ENCODE measurements at regions not wholly inside any gene's neighbourhood (a gene's known extent, or its start where the extent isn't known, plus 50 kb on each side); places are given as distances from the start of the nearest gene placed in this dataset.

- ATAC-seq = no peak
- WGBS (ENCODE audit: insufficient coverage, low coverage, low lambda C conversion rate, missing lambda C conversion rate) = 71% methylated on average over 6 of the region's 15 CpGs
- Histone ChIP-seq H3K27me3 (no peaks in the 10 kb centered on the region), H3K27ac (no peak overlapping the region), H3K36me3 (no peaks in the 10 kb centered on the region), H3K9me3 (no peaks in the 10 kb centered on the region), H3K4me3 (no peak overlapping the region), H3K4me1 (no peaks in the 10 kb centered on the region)
- DNase-seq = no peak
- TF ChIP-seq CTCF (IDR thresholded peaks at IDR 0.05) = no peak
- TF ChIP-seq POLR2A (IDR thresholded peaks at IDR 0.05) = no peak
- intact Hi-C loops (cut with DNase I) = no loop called here
These were observed 79.5 kb upstream of the PCBD1 start for GRCh38 chr10:70967591-70968587.

GRCh38 chr10:70969188-70969587, 80.8 kb upstream of the PCBD1 start:
- ATAC-seq (no peak), DNase-seq (no peak)
- Histone ChIP-seq H3K27me3 (no peaks in the 10 kb centered on the region), H3K36me3 (no peaks in the 10 kb centered on the region), H3K4me1 (no peaks in the 10 kb centered on the region), H3K4me3 (no peak overlapping the region), H3K9me3 (no peaks in the 10 kb centered on the region), H3K27ac (no peak overlapping the region)
- intact Hi-C loops (cut with DNase I) = no loop called here
- 27% methylated on average over 3 of the region's 6 CpGs for WGBS (ENCODE audit: insufficient coverage, low coverage, low lambda C conversion rate, missing lambda C conversion rate)
- TF ChIP-seq POLR2A (IDR thresholded peaks at IDR 0.05) = no peak
- no peak for TF ChIP-seq CTCF (IDR thresholded peaks at IDR 0.05)

- Histone ChIP-seq H3K4me1 (no peaks in the 10 kb centered on the region), H3K27ac (no peak overlapping the region), H3K4me3 (no peak overlapping the region), H3K9me3 (no peaks in the 10 kb centered on the region), H3K36me3 (no peaks in the 10 kb centered on the region), H3K27me3 (no peaks in the 10 kb centered on the region)
- WGBS (ENCODE audit: insufficient coverage, low coverage, low lambda C conversion rate, missing lambda C conversion rate) = 47% methylated on average over 4 of the region's 5 CpGs
- intact Hi-C loops (cut with DNase I) = no loop called here
- DNase-seq (no peak), ATAC-seq (no peak)
- no peak for TF ChIP-seq POLR2A (IDR thresholded peaks at IDR 0.05)
- TF ChIP-seq CTCF (IDR thresholded peaks at IDR 0.05) = no peak
These were observed 82.5 kb upstream of the PCBD1 start for GRCh38 chr10:70970830-70971229.

GRCh38 chr10:70973275-70973674, 84.9 kb upstream of the PCBD1 start:
- Histone ChIP-seq H3K27ac (no peak overlapping the region), H3K36me3 (no peaks in the 10 kb centered on the region), H3K27me3 (no peaks in the 10 kb centered on the region), H3K9me3 (no peaks in the 10 kb centered on the region), H3K4me1 (no peaks in the 10 kb centered on the region), H3K4me3 (no peak overlapping the region)
- DNase-seq (no peak), ATAC-seq (no peak)
- intact Hi-C loops (cut with DNase I) = no loop called here
- no peak for TF ChIP-seq POLR2A (IDR thresholded peaks at IDR 0.05)
- no peak for TF ChIP-seq CTCF (IDR thresholded peaks at IDR 0.05)

Data from right lobe of liver (tissue), 6 donors.